GM19328 (cell line): ENCODE measurements at regions not wholly inside any gene's neighbourhood (a gene's known extent, or its start where the extent isn't known, plus 50 kb on each side); places are given as distances from the start of the nearest gene placed in this dataset.
A peak's percentile ranks its signal among the peaks of the same experiment; 100 is the strongest.
"Not testable (repeated sequence)": the region's sequence is repeated elsewhere in the genome, so short reads cannot be mapped to it uniquely, and the experiment has no call there.

Experiments
- ATAC-seq: cut with Tn5 transposase; IDR thresholded peaks from one replicate; pipeline ENCODE4 v1.9.1; 2021; ENCODE audit warnings: mild to moderate bottlenecking, moderate library complexity; ENCODE audit not compliant: unreplicated experiment

- ATAC-seq: not testable (repeated sequence)
Observed at GRCh38 chr5:112026879-112027278, 269.9 kb upstream of the NREP start.

GRCh38 chr5:112025757-112026156 lies 268.8 kb upstream of the NREP start:
- ATAC-seq: peak; percentile 62

- ATAC-seq: no peak
Observed at GRCh38 chr5:112024769-112025168, 267.8 kb upstream of the NREP start.

GRCh38 chr5:112024221-112024620 lies 267.2 kb upstream of the NREP start:
- ATAC-seq: no peak

GRCh38 chr5:112023766-112024165 lies 266.8 kb upstream of the NREP start:
- ATAC-seq: no peak

- no peak for ATAC-seq
Observed at GRCh38 chr5:112018846-112019245, 261.9 kb upstream of the NREP start.

GRCh38 chr5:112016980-112017379 lies 260.0 kb upstream of the NREP start:
- ATAC-seq: no peak

- no peak for ATAC-seq
Observed at GRCh38 chr5:112014783-112015395, 257.9 kb upstream of the NREP start.

GRCh38 chr5:112013660-112014059 lies 256.7 kb upstream of the NREP start:
- ATAC-seq: no peak

GRCh38 chr5:112012104-112012503 lies 255.1 kb upstream of the NREP start:
- no peak for ATAC-seq

- ATAC-seq: no peak
Observed at GRCh38 chr5:112010475-112010874, 253.5 kb upstream of the NREP start.

GRCh38 chr5:112006721-112007120 lies 249.7 kb upstream of the NREP start:
- ATAC-seq: no peak

GRCh38 chr5:112005623-112005930 lies 248.6 kb upstream of the NREP start:
- no peak for ATAC-seq

- peak; percentile 66 for ATAC-seq
Observed at GRCh38 chr5:112004867-112005622, 248.1 kb upstream of the NREP start.

- ATAC-seq: no peak
Observed at GRCh38 chr5:112002376-112002775, 245.4 kb upstream of the NREP start.

GRCh38 chr5:111999286-111999685 lies 242.3 kb upstream of the NREP start:
- no peak for ATAC-seq

- ATAC-seq: no peak
Observed at GRCh38 chr5:111998871-111999270, 241.9 kb upstream of the NREP start.

- ATAC-seq: no peak
Observed at GRCh38 chr5:111997711-111998110, 240.7 kb upstream of the NREP start.

- ATAC-seq: no peak
Observed at GRCh38 chr5:111997308-111997707, 240.3 kb upstream of the NREP start.

- ATAC-seq: no peak
Observed at GRCh38 chr5:111996574-111996973, 239.6 kb upstream of the NREP start.

GRCh38 chr5:111995701-111996100 lies 238.7 kb upstream of the NREP start:
- no peak for ATAC-seq

GRCh38 chr5:111993242-111993641 lies 236.2 kb upstream of the NREP start:
- ATAC-seq: no peak

GRCh38 chr5:111984044-111984443 lies 227.1 kb upstream of the NREP start:
- no peak for ATAC-seq
